ENCODE measurements at regions not wholly inside any gene's neighbourhood (a gene's known extent, or its start where the extent isn't known, plus 50 kb on each side); places are given as distances from the start of the nearest gene placed in this dataset.

DNA sequence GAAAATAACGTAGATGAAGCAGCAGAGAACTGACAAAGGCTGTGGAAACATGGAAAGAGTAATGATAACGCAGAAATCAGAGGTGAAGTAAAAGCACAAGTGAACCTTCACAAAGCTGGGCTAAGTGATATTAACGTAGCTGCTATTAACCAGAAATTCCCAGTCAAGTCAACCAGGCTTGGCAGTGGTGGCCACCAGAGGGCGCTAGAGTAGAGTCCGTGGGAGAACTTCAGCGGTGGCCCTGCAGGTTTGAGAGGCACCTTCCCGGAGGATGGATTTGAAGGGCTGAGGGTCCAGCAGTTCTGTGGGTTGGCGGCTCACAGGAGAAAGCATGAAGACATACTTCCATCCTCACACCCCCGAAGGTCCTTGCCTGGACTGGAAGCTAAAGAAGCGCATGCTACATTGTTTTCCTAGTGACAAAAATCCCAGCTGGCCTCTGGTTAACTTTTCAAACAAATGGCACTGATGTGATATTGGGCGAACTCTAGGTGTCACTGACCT lies 81.7 kb upstream of the ZNF648 start (continued):
- TF ChIP-seq HDAC1 (IDR thresholded peaks at IDR 0.05), result peak in 1 of 2 experiments; percentile 22; a peak in 1 of 4 replicates
- TF ChIP-seq GATA2 (CRISPR knock-in tag; IDR thresholded peaks at IDR 0.05), result no peak
- TF ChIP-seq KLF16 (IDR thresholded peaks at IDR 0.05), result peak; percentile 27; the same call in 1 of the 2 replicates
- TF ChIP-seq, protein P1, sequence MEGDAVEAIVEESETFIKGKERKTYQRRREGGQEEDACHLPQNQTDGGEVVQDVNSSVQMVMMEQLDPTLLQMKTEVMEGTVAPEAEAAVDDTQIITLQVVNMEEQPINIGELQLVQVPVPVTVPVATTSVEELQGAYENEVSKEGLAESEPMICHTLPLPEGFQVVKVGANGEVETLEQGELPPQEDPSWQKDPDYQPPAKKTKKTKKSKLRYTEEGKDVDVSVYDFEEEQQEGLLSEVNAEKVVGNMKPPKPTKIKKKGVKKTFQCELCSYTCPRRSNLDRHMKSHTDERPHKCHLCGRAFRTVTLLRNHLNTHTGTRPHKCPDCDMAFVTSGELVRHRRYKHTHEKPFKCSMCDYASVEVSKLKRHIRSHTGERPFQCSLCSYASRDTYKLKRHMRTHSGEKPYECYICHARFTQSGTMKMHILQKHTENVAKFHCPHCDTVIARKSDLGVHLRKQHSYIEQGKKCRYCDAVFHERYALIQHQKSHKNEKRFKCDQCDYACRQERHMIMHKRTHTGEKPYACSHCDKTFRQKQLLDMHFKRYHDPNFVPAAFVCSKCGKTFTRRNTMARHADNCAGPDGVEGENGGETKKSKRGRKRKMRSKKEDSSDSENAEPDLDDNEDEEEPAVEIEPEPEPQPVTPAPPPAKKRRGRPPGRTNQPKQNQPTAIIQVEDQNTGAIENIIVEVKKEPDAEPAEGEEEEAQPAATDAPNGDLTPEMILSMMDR (IDR thresholded peaks at IDR 0.05 in 2 of 3, conservative IDR thresholded peaks at IDR 0.05 in 1 of 3; ENCODE audit: insufficient read depth in 2 of 3, low read depth in 1 of 3, low read length in 3 of 3), result peak; percentile 97 to 99 (median 98)
- TF ChIP-seq, protein P2, sequence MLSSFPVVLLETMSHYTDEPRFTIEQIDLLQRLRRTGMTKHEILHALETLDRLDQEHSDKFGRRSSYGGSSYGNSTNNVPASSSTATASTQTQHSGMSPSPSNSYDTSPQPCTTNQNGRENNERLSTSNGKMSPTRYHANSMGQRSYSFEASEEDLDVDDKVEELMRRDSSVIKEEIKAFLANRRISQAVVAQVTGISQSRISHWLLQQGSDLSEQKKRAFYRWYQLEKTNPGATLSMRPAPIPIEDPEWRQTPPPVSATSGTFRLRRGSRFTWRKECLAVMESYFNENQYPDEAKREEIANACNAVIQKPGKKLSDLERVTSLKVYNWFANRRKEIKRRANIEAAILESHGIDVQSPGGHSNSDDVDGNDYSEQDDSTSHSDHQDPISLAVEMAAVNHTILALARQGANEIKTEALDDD (IDR thresholded peaks at IDR 0.05), result peak; percentile 94
- TF ChIP-seq ZNF384 (IDR thresholded peaks at IDR 0.05; ENCODE audit: low read depth, low read length), result 0 out of 2 replicates have a peak, but pooled peaks have one; percentile 24
- no peak for TF ChIP-seq HDAC3 (IDR thresholded peaks at IDR 0.05; ENCODE audit: borderline replicate concordance, partially characterized antibody)
- TF ChIP-seq JUN (IDR thresholded peaks at IDR 0.05; ENCODE audit: borderline replicate concordance, low read depth, low read length), result peak; percentile 54; the same call in 1 of the 2 replicates
- TF ChIP-seq JUN (CRISPR knock-in tag; IDR thresholded peaks at IDR 0.05; ENCODE audit: borderline replicate concordance), result no peak
- no peak for TF ChIP-seq EHMT2 (IDR thresholded peaks at IDR 0.05)
- 0 out of 2 replicates have a peak, but pooled peaks have one; percentile 23 for TF ChIP-seq SMARCA4 (IDR thresholded peaks at IDR 0.05)
- 0 out of 2 replicates have a peak, but pooled peaks have one; percentile 41 for TF ChIP-seq BHLHE40 (IDR thresholded peaks at IDR 0.05; ENCODE audit: low read length)
- TF ChIP-seq HNRNPLL (IDR thresholded peaks at IDR 0.05; ENCODE audit: low read depth, low read length, poor library complexity, severe bottlenecking), result peak; percentile 20
- TF ChIP-seq ARID1B (IDR thresholded peaks at IDR 0.05), result 0 out of 2 replicates have a peak, but pooled peaks have one; percentile 24
- TF ChIP-seq, protein P3, sequence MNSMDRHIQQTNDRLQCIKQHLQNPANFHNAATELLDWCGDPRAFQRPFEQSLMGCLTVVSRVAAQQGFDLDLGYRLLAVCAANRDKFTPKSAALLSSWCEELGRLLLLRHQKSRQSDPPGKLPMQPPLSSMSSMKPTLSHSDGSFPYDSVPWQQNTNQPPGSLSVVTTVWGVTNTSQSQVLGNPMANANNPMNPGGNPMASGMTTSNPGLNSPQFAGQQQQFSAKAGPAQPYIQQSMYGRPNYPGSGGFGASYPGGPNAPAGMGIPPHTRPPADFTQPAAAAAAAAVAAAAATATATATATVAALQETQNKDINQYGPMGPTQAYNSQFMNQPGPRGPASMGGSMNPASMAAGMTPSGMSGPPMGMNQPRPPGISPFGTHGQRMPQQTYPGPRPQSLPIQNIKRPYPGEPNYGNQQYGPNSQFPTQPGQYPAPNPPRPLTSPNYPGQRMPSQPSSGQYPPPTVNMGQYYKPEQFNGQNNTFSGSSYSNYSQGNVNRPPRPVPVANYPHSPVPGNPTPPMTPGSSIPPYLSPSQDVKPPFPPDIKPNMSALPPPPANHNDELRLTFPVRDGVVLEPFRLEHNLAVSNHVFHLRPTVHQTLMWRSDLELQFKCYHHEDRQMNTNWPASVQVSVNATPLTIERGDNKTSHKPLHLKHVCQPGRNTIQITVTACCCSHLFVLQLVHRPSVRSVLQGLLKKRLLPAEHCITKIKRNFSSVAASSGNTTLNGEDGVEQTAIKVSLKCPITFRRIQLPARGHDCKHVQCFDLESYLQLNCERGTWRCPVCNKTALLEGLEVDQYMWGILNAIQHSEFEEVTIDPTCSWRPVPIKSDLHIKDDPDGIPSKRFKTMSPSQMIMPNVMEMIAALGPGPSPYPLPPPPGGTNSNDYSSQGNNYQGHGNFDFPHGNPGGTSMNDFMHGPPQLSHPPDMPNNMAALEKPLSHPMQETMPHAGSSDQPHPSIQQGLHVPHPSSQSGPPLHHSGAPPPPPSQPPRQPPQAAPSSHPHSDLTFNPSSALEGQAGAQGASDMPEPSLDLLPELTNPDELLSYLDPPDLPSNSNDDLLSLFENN (IDR thresholded peaks at IDR 0.05; ENCODE audit: low read depth in 2 of 2, low read length in 2 of 2), result 0 out of 4 replicates have a peak, but pooled peaks of 1 of the 2 experiments have one; percentile 23
- peak; percentile 54; the same call in 1 of the 2 replicates for TF ChIP-seq MYNN (IDR thresholded peaks at IDR 0.05)
- no peak for TF ChIP-seq MYNN (CRISPR knock-in tag; IDR thresholded peaks at IDR 0.05)

Measured in K562 (cell line).